ENCODE measurements at regions not wholly inside any gene's neighbourhood (a gene's known extent, or its start where the extent isn't known, plus 50 kb on each side); places are given as distances from the start of the nearest gene placed in this dataset.

DNA sequence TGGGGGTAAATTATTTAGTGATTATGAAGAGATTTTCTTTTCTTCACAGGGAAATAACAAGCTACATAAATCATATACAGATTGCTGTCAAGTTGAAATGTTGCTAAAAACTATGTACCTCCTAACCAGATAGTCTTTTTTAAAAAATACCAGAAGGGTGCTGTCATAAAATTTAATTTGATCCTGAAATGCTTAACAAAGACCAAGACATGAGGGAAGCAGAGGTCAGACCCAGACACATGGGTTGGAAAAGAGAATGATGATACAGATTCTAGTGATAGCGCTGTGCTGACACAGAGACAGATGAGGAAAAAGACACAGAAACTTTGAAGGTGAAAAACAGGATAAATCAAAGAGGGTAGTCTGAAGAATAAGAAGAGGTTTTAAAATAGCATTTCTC, 573.1 kb downstream of the HACE1 start:
- TF ChIP-seq, protein P1, sequence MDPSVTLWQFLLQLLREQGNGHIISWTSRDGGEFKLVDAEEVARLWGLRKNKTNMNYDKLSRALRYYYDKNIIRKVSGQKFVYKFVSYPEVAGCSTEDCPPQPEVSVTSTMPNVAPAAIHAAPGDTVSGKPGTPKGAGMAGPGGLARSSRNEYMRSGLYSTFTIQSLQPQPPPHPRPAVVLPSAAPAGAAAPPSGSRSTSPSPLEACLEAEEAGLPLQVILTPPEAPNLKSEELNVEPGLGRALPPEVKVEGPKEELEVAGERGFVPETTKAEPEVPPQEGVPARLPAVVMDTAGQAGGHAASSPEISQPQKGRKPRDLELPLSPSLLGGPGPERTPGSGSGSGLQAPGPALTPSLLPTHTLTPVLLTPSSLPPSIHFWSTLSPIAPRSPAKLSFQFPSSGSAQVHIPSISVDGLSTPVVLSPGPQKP (IDR thresholded peaks at IDR 0.05; ENCODE audit: low read depth, low read length): no peak
- TF ChIP-seq TAF1 (IDR thresholded peaks at IDR 0.05; ENCODE audit: borderline replicate concordance, low read depth, low read length) (no peak), RELB (IDR thresholded peaks at IDR 0.05; ENCODE audit: low read depth) (no peak), CBFB (IDR thresholded peaks at IDR 0.05; ENCODE audit: low read depth) (no peak), BHLHE40 (IDR thresholded peaks at IDR 0.05; ENCODE audit: borderline replicate concordance in 1 of 2, low read depth in 2 of 2, low read length in 1 of 2) (no peak)
